ENCODE measurements at regions not wholly inside any gene's neighbourhood (a gene's known extent, or its start where the extent isn't known, plus 50 kb on each side); places are given as distances from the start of the nearest gene placed in this dataset.

DNA sequence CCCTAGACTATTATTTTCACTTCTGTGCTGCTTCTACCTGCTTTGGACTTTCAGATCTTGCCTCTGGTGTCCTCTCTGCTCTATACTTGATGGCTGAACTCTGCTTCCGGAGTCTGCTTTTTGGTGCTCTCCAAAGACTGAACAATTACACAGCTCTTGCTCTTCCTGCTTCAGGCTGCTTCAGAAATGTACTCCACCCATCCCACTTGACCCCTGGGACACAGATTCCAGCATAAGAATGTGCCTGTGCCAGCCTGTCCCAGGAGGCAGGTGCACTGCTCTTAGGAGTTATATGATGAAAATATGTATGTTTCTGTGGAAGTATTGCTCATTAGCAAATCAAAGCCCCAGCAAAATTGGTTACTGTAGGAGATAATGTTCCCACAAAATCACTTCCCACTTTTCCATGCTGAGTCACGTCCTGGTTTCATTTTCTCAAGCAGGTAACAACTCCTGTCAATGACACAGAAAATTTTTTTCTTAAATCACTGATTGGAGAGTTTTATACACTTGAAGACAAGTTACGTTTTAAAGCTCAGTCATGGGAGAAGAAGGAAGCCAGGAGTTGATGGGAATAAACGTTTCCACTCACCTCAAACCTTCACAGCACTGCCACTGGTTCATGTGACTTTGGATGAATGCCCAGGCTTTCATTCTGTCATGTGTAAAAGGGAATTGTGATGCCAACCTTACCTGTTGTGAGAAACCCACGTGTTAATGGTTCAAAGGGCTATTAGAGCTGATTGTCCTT, 239.4 kb upstream of the ZPLD1 start:
- TF ChIP-seq ZFX (IDR thresholded peaks at IDR 0.05; ENCODE audit: borderline replicate concordance) = no peak
- TF ChIP-seq, protein P1, sequence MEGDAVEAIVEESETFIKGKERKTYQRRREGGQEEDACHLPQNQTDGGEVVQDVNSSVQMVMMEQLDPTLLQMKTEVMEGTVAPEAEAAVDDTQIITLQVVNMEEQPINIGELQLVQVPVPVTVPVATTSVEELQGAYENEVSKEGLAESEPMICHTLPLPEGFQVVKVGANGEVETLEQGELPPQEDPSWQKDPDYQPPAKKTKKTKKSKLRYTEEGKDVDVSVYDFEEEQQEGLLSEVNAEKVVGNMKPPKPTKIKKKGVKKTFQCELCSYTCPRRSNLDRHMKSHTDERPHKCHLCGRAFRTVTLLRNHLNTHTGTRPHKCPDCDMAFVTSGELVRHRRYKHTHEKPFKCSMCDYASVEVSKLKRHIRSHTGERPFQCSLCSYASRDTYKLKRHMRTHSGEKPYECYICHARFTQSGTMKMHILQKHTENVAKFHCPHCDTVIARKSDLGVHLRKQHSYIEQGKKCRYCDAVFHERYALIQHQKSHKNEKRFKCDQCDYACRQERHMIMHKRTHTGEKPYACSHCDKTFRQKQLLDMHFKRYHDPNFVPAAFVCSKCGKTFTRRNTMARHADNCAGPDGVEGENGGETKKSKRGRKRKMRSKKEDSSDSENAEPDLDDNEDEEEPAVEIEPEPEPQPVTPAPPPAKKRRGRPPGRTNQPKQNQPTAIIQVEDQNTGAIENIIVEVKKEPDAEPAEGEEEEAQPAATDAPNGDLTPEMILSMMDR (IDR thresholded peaks at IDR 0.05) = no peak
- H3K27ac ChIP-seq = no peak overlapping the region

DNA sequence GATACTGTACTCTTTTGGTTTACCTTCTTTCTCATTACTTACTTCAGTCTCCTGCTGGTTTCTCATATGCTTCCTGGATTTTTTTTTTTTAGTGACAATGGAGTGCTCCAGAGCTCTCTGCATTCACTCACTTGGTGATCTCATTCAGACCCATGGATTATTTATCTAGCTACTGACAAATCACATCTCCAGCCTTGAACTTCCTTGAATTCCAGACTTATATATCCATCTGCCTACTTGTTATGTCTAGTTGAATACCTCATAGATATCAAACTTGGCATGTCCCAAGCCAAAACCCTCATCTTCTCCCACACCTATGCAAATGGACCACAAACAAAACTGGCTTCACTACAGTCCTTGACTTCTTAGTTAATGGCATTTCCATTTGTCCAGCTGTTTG, 234.7 kb upstream of the ZPLD1 start:
- no peak overlapping the region for H3K27ac ChIP-seq
- TF ChIP-seq, protein P1 (IDR thresholded peaks at IDR 0.05) = no peak
- TF ChIP-seq ZFX (IDR thresholded peaks at IDR 0.05; ENCODE audit: borderline replicate concordance) = no peak

DNA sequence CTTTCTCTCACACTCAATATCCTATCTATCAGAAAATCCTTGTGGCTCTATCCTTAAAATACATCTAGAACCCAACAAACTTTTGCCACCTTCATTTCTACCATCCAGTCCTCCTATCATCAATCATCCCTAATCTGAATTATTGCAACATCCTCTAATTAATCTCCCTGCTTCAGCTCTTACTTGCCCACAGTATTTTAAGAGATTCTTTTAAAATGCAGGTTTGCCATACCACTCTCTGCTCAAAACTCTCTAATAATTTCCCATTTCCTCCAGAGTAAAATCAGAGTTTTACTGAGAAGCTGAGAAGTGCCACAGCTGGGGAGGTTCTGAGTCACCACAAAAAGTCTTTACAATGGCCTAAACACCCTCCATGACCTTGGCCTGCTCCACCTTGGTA, 234.3 kb upstream of the ZPLD1 start:
- H3K27ac ChIP-seq = no peak overlapping the region

DNA sequence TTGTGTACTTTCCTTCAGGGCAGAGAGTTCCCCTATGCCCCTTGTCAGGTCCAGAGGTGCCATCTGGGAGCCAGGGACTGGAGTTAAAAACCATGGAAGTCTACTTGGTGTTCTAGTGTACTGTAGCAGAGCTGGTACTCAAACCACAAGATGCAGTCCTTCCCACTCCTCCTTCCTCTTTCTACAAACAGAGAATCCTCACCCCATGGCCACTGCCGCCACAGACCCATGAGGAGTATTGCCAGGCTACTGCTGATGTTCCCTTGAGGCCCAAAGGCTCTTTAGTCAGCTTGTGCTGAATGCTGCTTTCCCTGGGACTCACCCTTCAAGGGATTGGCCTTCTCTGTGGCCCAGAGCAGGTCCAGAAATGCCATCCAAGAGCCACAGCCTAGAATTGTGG, 229.2 kb upstream of the ZPLD1 start:
- no peak for TF ChIP-seq ZFX (IDR thresholded peaks at IDR 0.05; ENCODE audit: borderline replicate concordance)
- TF ChIP-seq, protein P1 (IDR thresholded peaks at IDR 0.05) = no peak
- no peak overlapping the region for H3K27ac ChIP-seq

More for the DNA sequence above, 234.3 kb upstream of the ZPLD1 start:
- TF ChIP-seq ZFX (IDR thresholded peaks at IDR 0.05; ENCODE audit: borderline replicate concordance) = no peak
- TF ChIP-seq, protein P1 (IDR thresholded peaks at IDR 0.05) = no peak

DNA sequence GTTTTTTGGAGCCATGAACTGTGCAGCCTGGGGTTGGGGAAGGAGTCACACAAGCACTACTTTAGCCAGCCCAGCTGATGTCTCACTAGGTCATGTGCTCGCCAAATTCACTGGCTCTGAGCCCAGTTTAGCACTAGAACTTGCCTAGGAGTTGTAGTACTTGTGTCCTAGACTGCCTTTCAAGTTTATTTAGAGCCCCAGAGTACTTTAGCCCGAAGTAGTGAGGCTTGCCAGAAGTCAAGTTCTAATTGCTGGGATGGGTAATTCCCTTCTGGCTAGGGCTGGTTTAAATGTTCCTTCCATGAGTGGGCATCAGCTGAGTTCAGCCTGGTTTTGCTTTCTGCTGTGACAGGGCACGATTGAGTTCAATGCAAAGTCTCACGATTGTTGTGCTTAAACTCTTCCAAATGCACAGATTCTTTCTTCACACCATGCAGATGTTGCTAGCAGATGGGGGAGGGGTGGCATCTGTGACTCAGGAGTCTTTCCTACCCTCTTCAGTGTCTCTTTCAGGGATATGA, 228.2 kb upstream of the ZPLD1 start:
- TF ChIP-seq, protein P1 (IDR thresholded peaks at IDR 0.05) = no peak
- TF ChIP-seq ZFX (IDR thresholded peaks at IDR 0.05; ENCODE audit: borderline replicate concordance) = no peak
- H3K27ac ChIP-seq = no peak overlapping the region

DNA sequence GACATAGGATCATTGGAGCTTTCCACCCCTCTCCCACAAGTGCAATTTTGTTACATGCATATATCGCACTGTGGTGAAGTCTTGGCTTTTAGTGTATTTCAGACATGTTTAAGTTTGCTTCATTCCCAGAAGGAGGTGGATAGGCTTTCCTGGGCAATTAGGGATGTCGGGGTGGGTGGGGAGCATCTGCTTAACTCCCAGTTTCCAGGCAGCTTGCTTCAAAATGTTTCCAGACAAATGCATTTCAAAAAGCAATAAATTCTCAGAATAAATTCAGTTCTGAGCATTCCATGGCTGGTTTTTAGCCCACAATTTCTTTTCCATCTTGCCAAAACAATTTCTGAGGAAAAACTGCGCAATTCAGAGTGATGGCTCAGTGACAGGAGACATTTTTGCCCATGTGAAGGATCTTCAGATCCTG, 227.7 kb upstream of the ZPLD1 start:
- no peak for TF ChIP-seq ZFX (IDR thresholded peaks at IDR 0.05; ENCODE audit: borderline replicate concordance)
- TF ChIP-seq, protein P1 (IDR thresholded peaks at IDR 0.05) = no peak

DNA sequence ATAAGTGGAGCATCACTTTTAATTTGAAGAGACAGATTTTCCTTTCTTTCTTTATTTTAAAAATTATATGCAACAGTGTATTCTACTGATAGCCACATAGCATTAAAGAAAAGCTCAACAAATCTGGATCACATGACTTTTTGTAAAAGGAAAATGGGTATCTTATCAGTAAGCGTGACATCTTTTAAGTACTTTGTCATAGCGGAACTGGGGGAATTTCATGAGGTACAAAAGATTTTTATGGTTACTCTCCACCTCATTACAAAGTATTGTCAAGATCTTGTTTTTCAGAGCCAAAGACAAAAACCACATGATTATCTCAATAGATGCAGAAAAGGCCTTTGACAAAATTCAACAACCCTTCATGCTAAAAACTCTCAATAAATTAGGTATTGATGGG, 219.6 kb upstream of the ZPLD1 start:
- H3K27ac ChIP-seq = no peak overlapping the region
- TF ChIP-seq, protein P1 (IDR thresholded peaks at IDR 0.05) = no peak
- TF ChIP-seq ZFX (IDR thresholded peaks at IDR 0.05; ENCODE audit: borderline replicate concordance) = no peak

More for the DNA sequence above, 227.7 kb upstream of the ZPLD1 start:
- H3K27ac ChIP-seq = no peak overlapping the region
